ENCODE measurements at regions not wholly inside any gene's neighbourhood (a gene's known extent, or its start where the extent isn't known, plus 50 kb on each side); places are given as distances from the start of the nearest gene placed in this dataset.

- TF ChIP-seq POLR2A (IDR thresholded peaks at IDR 0.05) (no peak), CTCF (IDR thresholded peaks at IDR 0.05) (no peak)
Observed at GRCh38 chr3:117441851-117442250, 732.3 kb downstream of the TUSC7 start.

Data from thyroid gland (tissue), 4 donors.